ENCODE measurements at regions not wholly inside any gene's neighbourhood (a gene's known extent, or its start where the extent isn't known, plus 50 kb on each side); places are given as distances from the start of the nearest gene placed in this dataset.

DNA sequence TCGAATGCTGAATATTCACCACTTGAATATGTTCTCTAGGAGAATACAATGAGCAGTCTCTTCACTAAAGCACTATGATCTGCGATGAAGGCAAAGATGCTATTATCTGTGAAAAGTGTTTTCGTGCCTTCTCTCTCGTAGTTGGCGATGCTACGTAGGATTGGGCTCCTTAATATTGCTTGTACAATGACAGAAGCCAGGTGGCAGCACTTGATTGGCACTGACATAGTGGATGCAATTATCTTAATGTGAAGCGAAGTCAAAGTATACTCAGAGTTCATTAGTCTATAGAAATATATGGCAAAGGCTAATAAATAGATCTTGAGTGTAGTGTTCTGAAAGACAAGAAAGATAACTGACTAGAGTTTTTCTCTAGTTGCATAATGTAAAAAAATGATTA is 1135.7 kb upstream of the AGA start:
- DNase-seq (ENCODE audit: low spot score): no peak

- DNase-seq (ENCODE audit: low spot score): no peak
Observed at GRCh38 chr4:178595500-178596138, 1153.4 kb upstream of the AGA start.

GRCh38 chr4:178598672-178599071 is 1156.4 kb upstream of the AGA start:
- no peak for DNase-seq (ENCODE audit: low spot score)

- no peak for DNase-seq (ENCODE audit: low spot score)
Observed at GRCh38 chr4:178599521-178599920, 1157.3 kb upstream of the AGA start.

GRCh38 chr4:178602833-178603232 is 1160.6 kb upstream of the AGA start:
- no peak for DNase-seq (ENCODE audit: low spot score)

GRCh38 chr4:178611062-178611461 is 1168.8 kb upstream of the AGA start:
- no peak for DNase-seq (ENCODE audit: low spot score)

GRCh38 chr4:178612733-178613132 is 1170.5 kb upstream of the AGA start:
- DNase-seq (ENCODE audit: low spot score): no peak

GRCh38 chr4:178632415-178632814 is 1190.2 kb upstream of the AGA start:
- no peak for DNase-seq (ENCODE audit: low spot score)

DNA sequence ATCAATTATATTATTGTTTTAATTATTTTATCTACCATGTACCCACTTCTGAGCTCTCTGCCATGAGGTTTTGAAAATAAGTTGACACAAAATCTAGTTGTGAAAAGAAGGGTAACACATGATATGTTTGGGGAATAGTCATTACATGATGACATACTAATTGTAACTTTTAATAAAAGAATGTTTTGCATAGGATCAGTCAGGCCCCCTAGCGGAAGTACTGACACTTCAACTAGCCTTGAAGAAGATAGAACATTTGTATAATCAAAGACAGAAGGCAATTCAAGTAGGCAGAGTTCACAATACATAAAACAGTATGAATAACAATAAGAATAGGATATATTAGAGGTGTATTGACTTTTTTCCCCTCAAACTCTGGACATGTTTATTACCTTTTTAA is 1191.0 kb upstream of the AGA start:
- no peak for DNase-seq (ENCODE audit: low spot score)

- no peak for DNase-seq (ENCODE audit: low spot score)
Observed at GRCh38 chr4:178664621-178665020, 1222.4 kb upstream of the AGA start.

DNA sequence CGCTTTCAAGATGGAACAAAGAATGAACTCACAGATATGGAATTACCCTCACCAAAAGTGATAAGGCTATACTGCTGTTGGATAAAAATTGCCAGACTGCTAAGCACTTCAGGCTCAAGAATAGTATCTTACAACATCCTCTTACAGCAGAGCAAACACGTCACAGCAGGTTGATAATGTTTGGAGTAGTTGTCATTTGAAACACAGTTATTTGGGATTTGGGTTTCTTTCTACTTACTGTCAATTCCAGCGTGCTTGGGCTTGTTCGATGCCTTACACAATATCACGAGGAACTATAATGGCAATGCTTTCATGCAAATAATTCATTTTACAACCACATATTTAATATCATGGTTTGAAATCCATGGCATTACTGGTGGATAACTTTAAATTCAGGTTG is 1223.7 kb upstream of the AGA start:
- DNase-seq (ENCODE audit: low spot score): no peak

- no peak for DNase-seq (ENCODE audit: low spot score)
Observed at GRCh38 chr4:178671766-178672165, 1229.5 kb upstream of the AGA start.

DNA sequence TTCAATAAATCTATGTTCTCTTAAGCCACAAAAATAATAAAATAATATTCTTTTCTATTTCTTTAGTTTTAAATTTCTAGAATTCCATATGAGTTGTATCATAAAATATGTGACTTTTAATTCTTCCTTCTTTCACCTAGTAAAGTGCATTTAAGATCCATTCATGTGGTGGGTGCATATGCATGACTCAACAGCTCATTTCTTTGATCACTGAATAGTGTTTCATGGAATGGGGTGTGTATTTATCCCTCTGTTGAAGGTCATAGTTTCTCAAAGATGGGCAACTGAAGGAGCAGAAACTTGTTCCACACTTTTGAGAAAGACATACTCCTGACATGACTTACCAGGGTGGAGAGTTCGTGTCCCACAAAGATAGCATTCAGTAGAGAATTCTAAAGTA is 1230.3 kb upstream of the AGA start:
- no peak for DNase-seq (ENCODE audit: low spot score)

DNA sequence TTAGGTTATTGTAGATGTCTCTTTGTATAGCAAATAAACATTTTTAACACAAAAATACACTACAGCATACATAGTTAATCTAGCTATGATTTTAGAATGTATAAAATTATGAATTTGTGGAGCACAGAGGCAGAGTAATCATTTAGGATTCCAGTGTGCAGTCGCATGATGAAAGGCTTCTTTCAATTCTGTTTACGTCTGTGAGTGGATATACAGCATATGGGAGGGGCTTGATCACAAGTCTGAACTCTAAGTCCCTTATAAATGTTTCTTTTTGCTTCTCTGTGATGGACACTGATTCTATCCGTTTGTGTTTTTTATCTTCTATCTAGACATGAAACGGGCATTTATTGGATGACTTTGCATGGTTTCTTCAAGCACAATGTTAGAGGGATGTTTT is 1239.6 kb upstream of the AGA start:
- DNase-seq (ENCODE audit: low spot score): no peak

DNA sequence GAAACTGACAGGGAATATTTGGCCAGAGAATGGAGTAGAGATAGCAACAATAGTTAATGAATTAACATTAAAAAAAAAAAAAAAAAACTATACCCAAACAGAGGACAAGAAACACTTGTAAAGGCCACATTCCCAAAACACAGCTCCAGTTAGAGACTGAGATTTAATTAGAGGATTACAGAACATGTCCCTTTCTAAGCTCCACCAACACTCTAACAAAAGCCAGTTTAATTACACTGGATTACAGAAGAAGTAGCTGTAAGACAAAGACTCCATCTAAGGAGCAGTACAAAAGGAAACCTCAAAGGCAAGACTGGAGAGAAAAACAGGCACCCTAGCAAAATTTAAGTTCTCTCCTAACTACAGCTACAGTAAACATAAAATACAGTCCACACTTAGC is 1247.7 kb upstream of the AGA start:
- DNase-seq (ENCODE audit: low spot score): no peak

DNA sequence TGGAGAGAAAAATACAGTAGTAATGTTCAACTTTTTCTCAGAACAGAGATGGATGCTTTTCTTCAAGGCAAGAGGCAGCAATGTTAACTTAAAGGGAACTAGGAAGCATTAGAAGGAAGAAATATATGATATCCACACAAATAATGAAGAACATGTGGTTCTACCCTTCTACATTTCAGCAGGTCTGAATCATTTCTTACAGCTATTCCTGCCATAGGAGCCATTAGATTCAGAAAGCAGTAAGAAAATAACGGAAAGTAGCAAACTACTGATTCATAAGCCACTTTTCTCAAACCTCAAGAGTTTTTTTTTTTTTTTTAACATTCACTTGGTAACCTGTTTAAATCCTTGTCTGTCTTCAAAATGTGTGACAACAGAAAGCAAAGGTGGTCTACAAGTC is 1251.6 kb upstream of the AGA start:
- DNase-seq (ENCODE audit: low spot score): no peak

DNA sequence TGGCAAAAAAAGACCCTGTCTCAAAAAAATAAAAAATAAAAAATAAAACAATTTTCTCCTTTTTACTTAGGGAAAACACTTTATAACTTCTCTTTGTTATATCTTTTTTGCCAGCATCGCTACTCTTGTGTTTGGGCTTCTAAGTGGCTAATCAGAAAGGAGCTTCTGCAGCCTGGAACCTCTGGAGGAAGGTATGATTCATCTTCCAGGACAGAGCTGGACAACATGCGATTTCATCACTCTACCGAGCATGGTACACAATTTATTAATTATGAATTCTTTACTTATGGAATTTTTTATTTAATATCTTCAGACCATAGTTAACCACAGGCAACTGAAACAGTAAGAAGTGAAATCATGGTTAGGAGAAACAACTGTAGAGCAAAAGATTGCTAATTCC is 1254.3 kb upstream of the AGA start:
- no peak for DNase-seq (ENCODE audit: low spot score)

DNA sequence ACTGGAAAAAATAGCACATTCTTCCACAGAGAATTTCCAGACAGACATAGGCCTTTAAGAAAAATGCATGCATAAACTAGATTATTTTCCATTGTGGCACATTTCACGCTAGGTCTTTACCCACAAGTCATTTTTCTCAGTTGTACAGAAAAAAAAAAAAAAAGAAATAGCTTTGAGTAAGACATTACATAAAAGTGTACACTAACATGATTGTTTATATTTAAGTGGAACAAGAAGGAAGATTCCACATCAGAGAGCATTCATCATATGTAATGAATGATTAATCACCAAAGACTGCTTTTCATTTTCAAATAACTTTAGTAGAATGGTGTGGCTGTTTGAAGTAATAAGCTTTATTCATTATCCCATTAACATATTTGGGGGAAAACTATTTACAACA is 1270.2 kb upstream of the AGA start:
- DNase-seq (ENCODE audit: low spot score): no peak

- no peak for DNase-seq (ENCODE audit: low spot score)
Observed at GRCh38 chr4:178738026-178738425, 1295.8 kb upstream of the AGA start.

- DNase-seq (ENCODE audit: low spot score): no peak
Observed at GRCh38 chr4:178745203-178745602, 1303.0 kb upstream of the AGA start.

DNA sequence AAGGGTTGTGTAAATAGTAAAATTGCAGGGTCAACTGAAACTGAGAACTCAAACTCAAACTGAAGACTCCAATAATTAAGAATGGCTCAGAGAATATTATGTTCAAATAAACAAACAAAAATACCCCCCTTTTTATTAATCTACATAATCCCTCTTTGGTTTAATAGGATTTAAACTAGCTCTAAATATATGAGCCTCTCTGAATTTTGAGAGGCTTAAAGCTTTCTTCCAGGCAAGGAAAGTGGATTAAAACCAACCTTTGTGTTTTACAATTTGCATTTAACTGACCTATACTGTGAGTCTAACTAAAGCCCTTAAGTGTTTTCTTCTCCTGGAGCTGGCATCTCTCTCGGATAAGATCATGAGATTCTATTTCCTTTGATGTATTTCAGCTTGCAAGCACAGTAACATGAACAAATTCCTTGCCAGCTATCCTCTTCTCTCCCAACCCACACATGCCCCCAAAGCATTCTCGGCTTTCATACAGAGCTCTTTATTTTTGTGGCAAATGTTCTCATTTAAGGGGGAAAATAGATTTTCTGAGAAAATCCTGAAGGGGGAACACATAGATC is 1310.8 kb upstream of the AGA start:
- no peak for DNase-seq (ENCODE audit: low spot score)

DNA sequence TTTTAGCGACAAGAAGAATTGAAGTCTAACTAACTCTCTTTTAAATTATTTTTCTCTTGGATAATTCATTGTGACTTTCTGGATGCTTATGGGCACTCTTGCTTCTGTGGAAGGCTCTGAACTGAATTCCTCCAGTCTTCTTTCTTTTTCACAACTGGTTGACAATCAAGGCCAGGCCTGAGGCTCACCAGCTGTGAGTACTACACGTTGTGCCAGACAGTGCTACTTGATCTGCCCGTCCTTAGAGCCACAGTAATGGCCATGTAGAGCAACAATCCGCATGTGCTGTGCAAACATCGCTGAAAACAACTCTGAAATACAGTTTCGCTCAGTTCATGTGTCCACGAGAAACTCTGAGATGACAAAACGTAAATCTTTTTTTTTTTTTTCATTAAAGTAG is 1336.3 kb upstream of the AGA start:
- no peak for DNase-seq (ENCODE audit: low spot score)

- no peak for DNase-seq (ENCODE audit: low spot score)
Observed at GRCh38 chr4:178781779-178782178, 1339.5 kb upstream of the AGA start.

DNA sequence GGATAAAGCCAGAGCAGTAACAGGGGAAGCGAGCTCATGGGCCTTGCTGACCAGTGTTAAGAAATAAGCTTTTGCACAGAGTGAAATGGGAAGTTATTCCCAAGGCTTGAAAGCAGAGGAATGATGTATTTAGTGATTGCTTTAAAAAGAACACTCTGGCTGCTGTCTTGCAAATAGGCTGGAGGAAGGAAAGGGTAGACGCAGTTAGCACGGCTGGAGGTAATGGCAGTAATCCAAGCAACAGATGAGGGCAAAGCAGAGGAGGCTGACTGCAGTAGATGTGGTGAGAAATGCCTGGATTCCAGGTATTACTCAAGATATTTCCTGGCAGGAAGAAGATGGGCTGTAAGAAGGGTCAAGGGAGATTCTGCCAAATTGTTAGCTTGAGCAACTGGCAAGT is 1342.3 kb upstream of the AGA start:
- no peak for DNase-seq (ENCODE audit: low spot score)

DNA sequence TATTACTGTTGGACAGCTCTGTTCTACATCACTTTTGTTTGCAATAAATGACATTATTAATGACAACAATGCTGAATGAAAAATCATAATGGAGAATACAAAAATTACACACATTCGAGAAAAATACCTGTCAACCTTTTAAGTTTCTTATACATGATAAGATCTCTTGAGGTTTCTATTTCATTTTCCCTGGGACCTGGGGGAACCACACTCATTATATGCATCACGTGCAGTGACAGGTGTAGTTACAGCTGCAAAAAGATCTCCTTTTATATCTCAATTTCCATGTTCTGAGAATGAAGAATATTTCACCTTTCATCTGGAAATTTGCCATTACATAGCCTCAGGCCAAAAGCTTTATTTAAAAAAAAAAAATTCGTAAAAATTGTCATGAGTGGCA is 1347.0 kb upstream of the AGA start:
- no peak for DNase-seq (ENCODE audit: low spot score)
